C1 segment of cervical spinal cord (tissue), 14 donors: ENCODE measurements at regions not wholly inside any gene's neighbourhood (a gene's known extent, or its start where the extent isn't known, plus 50 kb on each side); places are given as distances from the start of the nearest gene placed in this dataset.

Experiments used
- DNase-seq, 14 donors: peaks; one replicate each; lab custom pipeline; 2025; lab: John Stamatoyannopoulos, UW

- no peak for DNase-seq
Observed at GRCh38 chr10:107425931-107426553, 261.5 kb upstream of the SORCS1 start.

DNA sequence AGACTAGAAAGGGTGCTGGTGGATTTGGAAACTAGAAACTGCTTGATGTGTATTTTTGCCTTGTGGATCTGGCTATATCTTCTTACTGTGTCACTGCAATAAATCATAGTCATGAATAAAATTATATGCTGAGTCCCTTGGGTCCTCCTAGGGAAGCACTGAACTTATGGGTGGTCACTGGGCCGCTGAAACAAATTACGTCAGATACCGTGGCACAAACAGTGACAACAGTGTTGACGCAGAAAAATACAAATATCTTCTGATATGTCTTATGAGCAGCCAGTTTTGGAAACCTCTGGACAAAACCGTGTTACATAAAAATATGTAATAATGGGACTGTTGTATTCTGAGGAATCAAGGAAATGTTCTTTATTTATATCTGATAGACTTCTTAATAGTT, 260.1 kb upstream of the SORCS1 start:
- no peak for DNase-seq

DNA sequence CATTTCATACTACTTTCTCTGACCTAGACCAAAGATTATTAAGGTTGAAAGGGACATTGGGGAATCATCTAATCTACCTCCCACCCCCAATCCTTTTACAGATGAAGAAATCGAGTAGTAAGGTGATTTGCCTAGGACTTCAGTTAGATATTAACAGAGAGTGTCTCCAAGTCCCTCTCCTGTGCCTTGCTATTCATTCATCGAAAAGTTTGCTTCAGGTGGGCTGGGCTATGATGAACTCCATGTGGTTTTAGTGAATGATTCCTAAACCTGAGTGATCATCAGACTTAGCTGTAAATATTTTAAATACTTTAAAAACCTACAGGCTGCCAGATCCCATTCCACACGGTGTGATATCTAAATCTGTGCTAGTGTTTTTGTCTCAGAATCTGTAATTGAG, 259.4 kb upstream of the SORCS1 start:
- DNase-seq: no peak

DNA sequence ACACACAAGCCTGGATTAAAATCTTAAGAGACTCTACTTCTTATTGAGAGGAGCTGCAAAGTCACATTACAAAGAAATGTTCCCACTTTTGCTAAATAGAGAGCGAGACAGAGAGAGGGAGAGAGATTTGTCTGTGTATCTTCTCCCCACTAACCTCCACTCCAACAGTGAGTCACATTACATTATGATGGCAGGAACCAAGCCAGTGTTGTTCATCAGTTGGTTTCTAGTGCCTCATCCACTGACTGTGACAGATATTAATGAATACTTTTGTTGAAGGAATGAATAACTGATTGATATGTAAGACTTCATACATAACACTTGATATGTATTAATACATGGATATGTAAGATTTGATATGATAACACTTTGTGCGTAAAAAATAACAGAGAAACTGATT, 258.2 kb upstream of the SORCS1 start:
- DNase-seq: no peak

GRCh38 chr10:107420196-107420595, 255.7 kb upstream of the SORCS1 start:
- no peak for DNase-seq

DNA sequence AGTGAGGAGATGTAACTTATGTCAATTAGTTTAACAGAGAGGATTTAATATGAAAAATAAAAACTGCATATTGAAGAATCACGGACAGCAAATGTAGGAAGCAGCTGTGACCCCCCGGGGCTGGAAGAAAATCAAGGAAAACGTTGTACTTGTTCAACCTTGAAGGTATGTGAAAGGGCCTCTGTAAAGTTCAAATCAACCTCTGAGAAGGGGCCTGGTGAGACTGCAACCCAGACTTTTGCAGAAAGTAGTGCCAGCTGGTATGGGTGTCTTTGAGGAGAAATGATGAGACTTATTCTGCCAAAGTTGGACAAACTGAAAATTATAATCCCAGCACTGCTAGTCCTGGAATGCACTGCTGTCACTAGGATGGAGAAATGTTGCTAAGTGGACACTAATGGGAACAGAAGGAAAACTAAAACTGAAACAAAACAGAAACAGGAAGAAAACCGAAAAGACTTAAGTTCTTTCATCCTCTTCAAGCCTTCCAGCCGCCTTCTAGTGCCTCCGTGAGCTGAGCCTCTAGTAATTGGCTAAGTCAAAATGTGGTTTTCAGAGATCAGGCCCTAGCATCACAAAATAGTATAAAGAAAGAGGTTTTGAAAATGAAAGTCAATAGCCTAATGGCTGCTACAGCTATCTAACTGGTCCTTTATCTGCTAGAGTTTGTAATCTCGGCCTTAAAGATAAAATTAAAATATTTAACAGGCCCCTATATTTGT, 253.7 kb upstream of the SORCS1 start:
- DNase-seq: no peak

DNA sequence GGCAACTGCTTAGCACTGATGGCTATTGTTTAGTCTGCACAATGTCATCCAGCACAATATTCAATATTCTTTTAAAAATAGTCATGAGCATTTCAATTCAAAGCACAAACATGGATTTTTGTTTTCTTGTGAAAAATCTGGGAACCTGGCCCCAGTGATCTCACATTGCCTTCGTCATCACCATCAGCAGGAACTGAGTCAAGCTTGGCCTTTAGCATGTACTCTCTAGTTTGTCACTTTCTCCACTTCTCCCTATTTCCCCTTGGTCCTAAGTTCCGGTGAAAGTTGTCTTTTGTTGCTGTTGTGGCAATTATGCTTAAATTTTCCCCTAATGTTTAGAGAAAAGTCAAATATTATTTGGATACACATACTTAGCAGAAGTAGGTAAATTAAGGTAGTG, 252.9 kb upstream of the SORCS1 start:
- no peak for DNase-seq

DNA sequence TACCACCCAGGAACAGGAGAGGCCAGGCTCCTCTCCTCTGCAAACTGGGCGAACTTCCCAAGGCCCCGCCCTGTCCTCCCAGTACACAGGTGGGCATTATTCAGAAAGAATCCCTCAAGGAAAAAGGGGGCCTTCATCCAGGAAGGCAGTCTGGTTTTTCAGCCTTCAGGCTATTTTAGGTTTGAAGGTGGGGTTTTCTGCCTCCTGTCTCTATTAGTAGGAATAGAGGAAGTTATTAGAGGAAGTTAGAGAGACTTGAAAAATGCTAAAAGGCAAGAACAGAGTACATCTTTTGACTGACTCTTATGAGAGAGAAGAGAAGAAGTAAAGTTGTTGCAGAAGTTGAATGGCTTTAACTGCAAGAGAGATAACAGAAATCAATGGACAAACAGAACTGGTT, 250.9 kb upstream of the SORCS1 start:
- DNase-seq: no peak

DNA sequence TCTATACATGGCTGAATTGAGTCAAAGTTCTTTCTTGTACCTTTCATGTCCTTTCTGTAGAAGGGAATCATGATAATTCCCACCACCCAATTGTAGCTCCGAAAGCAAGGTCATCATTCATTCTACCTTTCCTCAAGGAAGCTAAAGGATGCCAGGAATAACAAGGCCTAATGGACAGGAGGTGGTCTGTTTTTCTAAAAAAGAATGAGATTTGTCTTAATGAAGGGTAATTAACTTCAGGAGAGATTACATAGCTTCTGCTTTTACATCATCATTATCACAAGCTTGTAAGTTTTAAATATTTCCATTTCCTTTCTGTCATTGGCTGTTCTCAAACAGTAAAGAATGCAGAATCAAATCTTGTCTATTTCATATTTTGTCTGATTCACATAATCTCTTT, 249.5 kb upstream of the SORCS1 start:
- DNase-seq: no peak

GRCh38 chr10:107409522-107409921, 245.0 kb upstream of the SORCS1 start:
- DNase-seq: no peak

- DNase-seq: no peak
Observed at GRCh38 chr10:107398115-107398514, 233.6 kb upstream of the SORCS1 start.

- no peak for DNase-seq
Observed at GRCh38 chr10:107391901-107392300, 227.4 kb upstream of the SORCS1 start.

DNA sequence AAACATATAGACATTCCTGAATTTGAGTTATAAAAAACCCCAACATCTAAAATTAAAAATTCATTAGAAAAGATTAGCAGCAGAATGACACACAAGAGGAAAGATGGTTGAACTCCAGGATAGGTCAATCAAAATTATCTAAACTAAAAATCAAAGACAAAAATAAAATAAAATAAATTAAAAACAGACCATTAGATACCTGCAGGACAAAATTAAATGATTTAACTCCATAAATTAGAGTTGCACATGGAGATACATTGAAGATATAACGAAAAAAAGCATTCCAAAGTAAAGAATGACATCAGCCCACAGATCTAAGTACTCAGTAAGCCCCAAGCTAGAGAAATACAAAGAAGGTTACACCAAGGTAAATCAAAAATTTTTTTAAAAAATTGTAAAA, 226.1 kb upstream of the SORCS1 start:
- DNase-seq: no peak

- no peak for DNase-seq
Observed at GRCh38 chr10:107383357-107383756, 218.9 kb upstream of the SORCS1 start.

DNA sequence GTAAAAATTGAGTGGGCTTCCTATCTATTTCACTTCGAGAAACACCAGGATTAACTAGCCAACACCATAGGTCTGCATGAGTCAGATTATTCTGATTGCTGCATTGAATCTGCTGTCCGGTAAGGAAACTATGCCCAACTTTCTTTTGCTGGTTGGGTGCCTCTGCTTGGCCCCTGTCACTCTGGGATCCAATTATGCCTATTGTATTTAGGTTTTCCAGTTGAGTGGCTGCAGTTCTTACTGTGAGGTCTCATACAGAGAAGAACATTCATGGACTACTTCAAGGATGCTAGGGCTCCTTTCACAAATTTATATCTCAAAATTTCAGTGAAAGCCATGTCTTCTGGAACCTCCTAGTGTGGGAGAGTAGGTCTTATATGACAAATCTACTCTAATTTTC, 215.1 kb upstream of the SORCS1 start:
- no peak for DNase-seq

- DNase-seq: no peak
Observed at GRCh38 chr10:107371801-107372200, 207.3 kb upstream of the SORCS1 start.

DNA sequence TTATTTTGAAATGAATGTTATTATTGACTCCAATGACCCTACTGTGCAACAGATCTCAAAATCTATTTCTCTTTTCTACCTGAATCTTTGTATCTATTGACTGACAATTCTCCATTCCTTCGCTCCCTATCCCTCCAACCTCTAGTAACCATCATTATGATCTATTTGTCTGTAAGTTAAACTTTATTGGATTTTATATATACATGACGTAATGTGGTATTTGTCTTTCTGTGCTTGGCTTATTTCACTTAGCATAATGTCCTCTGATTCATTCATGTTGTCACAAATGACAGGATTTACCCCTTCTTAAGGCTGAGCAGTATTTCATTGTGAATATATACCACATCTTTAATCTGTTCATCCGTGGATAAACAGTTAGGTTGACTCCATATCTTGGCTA, 200.4 kb upstream of the SORCS1 start:
- DNase-seq: no peak

- DNase-seq: no peak
Observed at GRCh38 chr10:107362306-107362705, 197.8 kb upstream of the SORCS1 start.

DNA sequence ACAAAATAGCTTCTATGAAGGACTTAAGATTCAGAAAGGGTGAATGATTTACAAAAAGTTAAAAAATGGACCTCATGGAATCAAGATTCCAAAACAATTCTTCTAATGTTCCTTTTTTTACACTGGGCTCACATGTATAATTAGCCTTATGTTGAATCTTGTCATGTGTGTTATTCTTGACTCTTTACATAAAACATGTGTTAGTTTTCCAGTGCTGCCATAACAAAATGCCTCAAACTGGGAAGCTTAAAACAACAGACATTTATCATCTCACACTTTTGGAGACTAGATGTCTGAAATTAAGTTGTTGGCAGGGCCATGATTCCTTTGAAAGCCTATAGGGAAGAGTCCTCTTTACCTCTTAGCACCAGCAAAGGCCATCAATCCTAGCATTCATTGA, 192.5 kb upstream of the SORCS1 start:
- DNase-seq: no peak

GRCh38 chr10:107356396-107356795, 191.9 kb upstream of the SORCS1 start:
- no peak for DNase-seq

DNA sequence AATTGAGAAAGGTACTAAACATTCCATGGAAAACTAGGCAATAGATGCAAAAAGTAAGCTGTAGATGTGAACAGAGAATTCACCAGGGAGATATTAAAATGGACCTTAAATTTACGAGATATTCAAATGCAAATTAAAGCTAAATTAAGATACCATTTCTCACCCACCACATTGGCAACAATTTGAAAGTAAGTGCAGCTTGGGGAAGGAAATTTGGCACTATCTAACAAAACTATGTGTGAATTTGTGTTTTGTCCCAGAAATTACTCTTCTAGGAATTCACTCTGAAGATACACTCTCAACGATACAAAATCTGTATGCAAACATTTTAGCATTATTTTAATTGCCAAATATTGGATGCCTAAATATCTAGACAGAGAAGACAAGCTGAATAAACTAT, 178.2 kb upstream of the SORCS1 start:
- DNase-seq: no peak

DNA sequence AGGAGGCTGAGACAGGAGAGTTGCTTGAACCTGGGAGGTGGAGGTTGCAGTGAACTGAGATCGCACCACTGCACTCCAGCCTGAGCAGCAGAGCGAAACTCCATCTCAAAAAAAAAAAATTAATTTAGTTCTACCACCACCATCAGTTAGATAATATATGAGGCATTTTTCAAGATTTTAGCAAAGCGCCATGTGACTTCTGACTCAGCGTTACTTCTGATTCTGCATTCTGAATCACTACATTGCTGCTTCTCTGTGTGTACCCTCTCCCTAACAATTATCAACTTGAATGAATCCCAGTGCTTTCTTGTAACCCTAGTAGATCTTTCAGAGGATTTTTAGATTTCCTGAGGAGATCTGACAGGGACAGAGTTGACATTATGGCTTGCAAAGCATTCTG, 176.8 kb upstream of the SORCS1 start:
- no peak for DNase-seq

DNA sequence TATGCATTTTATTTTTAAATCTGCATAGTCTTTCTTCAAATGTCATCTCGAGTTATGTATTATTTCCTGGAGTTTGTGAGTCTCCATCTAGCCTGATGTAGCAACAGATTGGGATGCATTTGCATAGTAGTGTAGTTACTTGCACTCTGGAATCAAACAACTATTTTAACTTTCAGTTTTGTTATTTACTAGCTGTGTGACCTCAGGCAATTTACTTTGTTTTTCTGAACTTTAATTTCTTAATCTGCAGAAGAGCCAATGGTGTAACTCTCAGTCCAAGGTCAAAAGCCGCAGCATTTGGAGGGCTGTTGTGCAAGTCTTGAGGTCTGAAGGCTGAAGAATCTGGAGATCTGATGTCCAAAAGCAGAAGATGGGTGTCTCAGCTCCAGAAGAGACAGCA, 175.8 kb upstream of the SORCS1 start:
- DNase-seq: no peak

- no peak for DNase-seq
Observed at GRCh38 chr10:107336061-107336460, 171.6 kb upstream of the SORCS1 start.
